ENCODE measurements at regions not wholly inside any gene's neighbourhood (a gene's known extent, or its start where the extent isn't known, plus 50 kb on each side); places are given as distances from the start of the nearest gene placed in this dataset.

DNA sequence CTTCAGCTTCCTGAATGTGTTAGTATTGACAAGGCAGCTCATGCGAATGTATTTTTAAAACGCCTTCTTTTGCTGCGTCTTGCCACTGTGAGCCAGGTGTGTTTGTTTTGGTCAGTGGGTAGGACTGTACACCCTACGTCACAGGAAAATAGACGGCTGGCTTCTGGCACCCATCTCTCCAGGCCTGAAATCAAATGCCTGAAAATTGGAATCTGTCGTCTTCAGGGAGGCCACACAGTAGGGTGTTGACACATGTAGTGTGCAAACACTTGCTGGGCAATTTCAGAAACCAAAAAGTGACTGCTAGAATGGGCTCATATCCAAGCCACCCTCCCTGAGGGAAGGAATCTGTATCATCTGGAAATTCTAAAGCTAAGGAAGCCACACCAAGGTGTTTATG is 209.3 kb downstream of the TTC8 start (continued):
- TF ChIP-seq, protein P1, sequence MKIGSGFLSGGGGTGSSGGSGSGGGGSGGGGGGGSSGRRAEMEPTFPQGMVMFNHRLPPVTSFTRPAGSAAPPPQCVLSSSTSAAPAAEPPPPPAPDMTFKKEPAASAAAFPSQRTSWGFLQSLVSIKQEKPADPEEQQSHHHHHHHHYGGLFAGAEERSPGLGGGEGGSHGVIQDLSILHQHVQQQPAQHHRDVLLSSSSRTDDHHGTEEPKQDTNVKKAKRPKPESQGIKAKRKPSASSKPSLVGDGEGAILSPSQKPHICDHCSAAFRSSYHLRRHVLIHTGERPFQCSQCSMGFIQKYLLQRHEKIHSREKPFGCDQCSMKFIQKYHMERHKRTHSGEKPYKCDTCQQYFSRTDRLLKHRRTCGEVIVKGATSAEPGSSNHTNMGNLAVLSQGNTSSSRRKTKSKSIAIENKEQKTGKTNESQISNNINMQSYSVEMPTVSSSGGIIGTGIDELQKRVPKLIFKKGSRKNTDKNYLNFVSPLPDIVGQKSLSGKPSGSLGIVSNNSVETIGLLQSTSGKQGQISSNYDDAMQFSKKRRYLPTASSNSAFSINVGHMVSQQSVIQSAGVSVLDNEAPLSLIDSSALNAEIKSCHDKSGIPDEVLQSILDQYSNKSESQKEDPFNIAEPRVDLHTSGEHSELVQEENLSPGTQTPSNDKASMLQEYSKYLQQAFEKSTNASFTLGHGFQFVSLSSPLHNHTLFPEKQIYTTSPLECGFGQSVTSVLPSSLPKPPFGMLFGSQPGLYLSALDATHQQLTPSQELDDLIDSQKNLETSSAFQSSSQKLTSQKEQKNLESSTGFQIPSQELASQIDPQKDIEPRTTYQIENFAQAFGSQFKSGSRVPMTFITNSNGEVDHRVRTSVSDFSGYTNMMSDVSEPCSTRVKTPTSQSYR (CRISPR knock-in tag; IDR thresholded peaks at IDR 0.05): no peak
- no peak for TF ChIP-seq ETV6 (CRISPR knock-in tag; IDR thresholded peaks at IDR 0.05)
- TF ChIP-seq, protein P2, sequence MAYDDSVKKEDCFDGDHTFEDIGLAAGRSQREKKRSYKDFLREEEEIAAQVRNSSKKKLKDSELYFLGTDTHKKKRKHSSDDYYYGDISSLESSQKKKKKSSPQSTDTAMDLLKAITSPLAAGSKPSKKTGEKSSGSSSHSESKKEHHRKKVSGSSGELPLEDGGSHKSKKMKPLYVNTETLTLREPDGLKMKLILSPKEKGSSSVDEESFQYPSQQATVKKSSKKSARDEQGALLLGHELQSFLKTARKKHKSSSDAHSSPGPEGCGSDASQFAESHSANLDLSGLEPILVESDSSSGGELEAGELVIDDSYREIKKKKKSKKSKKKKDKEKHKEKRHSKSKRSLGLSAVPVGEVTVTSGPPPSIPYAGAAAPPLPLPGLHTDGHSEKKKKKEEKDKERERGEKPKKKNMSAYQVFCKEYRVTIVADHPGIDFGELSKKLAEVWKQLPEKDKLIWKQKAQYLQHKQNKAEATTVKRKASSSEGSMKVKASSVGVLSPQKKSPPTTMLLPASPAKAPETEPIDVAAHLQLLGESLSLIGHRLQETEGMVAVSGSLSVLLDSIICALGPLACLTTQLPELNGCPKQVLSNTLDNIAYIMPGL (CRISPR knock-in tag; IDR thresholded peaks at IDR 0.05): no peak
- no peak for TF ChIP-seq ZNF423 (CRISPR knock-in tag; IDR thresholded peaks at IDR 0.05)
- TF ChIP-seq, protein P3, sequence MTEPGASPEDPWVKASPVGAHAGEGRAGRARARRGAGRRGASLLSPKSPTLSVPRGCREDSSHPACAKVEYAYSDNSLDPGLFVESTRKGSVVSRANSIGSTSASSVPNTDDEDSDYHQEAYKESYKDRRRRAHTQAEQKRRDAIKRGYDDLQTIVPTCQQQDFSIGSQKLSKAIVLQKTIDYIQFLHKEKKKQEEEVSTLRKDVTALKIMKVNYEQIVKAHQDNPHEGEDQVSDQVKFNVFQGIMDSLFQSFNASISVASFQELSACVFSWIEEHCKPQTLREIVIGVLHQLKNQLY (CRISPR knock-in tag; IDR thresholded peaks at IDR 0.05): no peak
- TF ChIP-seq, protein P4, sequence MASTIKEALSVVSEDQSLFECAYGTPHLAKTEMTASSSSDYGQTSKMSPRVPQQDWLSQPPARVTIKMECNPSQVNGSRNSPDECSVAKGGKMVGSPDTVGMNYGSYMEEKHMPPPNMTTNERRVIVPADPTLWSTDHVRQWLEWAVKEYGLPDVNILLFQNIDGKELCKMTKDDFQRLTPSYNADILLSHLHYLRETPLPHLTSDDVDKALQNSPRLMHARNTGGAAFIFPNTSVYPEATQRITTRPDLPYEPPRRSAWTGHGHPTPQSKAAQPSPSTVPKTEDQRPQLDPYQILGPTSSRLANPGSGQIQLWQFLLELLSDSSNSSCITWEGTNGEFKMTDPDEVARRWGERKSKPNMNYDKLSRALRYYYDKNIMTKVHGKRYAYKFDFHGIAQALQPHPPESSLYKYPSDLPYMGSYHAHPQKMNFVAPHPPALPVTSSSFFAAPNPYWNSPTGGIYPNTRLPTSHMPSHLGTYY (CRISPR knock-in tag; IDR thresholded peaks at IDR 0.05): no peak

DNA sequence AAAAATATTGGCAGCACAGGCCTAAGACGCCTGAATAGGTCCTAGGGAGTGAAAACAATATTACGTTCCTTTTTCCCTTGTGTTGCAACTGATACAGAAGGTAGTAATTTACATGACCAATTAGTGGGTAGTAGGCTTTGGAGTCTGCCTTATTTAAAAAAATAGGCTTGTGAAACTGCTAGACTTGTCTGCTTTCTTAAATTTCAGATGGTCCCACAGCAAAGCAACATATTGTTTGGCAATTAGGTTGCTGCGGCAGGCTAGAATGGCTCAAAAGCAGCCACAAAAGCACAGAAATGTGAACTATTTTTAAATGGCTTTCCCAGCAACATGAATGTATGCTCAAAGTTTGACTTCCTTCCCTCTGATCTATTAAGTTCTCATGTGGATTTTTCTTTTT is 211.9 kb downstream of the TTC8 start:
- DNase-seq (ENCODE audit: low spot score): no peak
- no peak for ATAC-seq
- CTCF ChIA-PET: no interaction called here
- POLR2A ChIA-PET: no interaction called here
- Mint-ChIP-seq H3K4me3 (no peak overlapping the region), H3K27me3 (ENCODE audit: low read depth) (peaks cover 18% of the 10 kb centered on the region), H3K27ac (no peak overlapping the region), H3K4me1 (peaks cover 13% of the 10 kb centered on the region), H3K36me3 (peaks cover 11% of the 10 kb centered on the region), H3K9me3 (peaks cover 23% of the 10 kb centered on the region)
- no peak for TF ChIP-seq ZNF671 (CRISPR knock-in tag; IDR thresholded peaks at IDR 0.05)
- no peak for TF ChIP-seq TP53 (CRISPR knock-in tag; IDR thresholded peaks at IDR 0.05)

DNA sequence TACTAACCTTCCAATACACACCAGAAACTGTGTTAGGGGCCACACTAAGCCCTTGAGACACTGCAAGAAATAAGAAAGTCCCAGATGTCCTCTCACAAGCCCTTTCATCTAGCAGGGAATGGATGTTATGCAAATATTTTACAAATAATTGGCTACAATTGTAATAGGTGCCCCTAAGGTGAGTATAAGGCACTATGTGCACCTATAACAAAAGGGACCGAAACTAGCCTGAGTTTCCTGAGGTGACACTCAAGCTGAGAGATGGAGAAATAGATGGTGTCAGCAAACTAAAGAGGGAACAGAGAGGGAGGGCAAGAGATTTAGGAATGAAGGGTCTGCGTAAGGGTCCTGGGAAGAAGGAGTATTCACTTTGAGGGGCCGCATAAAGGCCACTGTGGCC is 212.6 kb downstream of the TTC8 start:
- Mint-ChIP-seq H3K27ac (no peak overlapping the region), H3K36me3 (peaks cover 11% of the 10 kb centered on the region), H3K4me1 (peaks cover 15% of the 10 kb centered on the region), H3K4me3 (no peak overlapping the region), H3K27me3 (ENCODE audit: low read depth) (peaks cover 18% of the 10 kb centered on the region), H3K9me3 (peaks cover 22% of the 10 kb centered on the region)
- POLR2A ChIA-PET: no interaction called here
- TF ChIP-seq NFATC4 (CRISPR knock-in tag; IDR thresholded peaks at IDR 0.05): no peak
- TF ChIP-seq MXD4 (CRISPR knock-in tag; IDR thresholded peaks at IDR 0.05; ENCODE audit: borderline replicate concordance): no peak
- TF ChIP-seq ZNF232 (CRISPR knock-in tag; IDR thresholded peaks at IDR 0.05): no peak
- TF ChIP-seq, protein P5, sequence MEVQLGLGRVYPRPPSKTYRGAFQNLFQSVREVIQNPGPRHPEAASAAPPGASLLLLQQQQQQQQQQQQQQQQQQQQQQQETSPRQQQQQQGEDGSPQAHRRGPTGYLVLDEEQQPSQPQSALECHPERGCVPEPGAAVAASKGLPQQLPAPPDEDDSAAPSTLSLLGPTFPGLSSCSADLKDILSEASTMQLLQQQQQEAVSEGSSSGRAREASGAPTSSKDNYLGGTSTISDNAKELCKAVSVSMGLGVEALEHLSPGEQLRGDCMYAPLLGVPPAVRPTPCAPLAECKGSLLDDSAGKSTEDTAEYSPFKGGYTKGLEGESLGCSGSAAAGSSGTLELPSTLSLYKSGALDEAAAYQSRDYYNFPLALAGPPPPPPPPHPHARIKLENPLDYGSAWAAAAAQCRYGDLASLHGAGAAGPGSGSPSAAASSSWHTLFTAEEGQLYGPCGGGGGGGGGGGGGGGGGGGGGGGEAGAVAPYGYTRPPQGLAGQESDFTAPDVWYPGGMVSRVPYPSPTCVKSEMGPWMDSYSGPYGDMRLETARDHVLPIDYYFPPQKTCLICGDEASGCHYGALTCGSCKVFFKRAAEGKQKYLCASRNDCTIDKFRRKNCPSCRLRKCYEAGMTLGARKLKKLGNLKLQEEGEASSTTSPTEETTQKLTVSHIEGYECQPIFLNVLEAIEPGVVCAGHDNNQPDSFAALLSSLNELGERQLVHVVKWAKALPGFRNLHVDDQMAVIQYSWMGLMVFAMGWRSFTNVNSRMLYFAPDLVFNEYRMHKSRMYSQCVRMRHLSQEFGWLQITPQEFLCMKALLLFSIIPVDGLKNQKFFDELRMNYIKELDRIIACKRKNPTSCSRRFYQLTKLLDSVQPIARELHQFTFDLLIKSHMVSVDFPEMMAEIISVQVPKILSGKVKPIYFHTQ (CRISPR knock-in tag; IDR thresholded peaks at IDR 0.05): no peak
- no peak for TF ChIP-seq TCF7 (CRISPR knock-in tag; IDR thresholded peaks at IDR 0.05; ENCODE audit: low read depth)
- TF ChIP-seq, protein P6, sequence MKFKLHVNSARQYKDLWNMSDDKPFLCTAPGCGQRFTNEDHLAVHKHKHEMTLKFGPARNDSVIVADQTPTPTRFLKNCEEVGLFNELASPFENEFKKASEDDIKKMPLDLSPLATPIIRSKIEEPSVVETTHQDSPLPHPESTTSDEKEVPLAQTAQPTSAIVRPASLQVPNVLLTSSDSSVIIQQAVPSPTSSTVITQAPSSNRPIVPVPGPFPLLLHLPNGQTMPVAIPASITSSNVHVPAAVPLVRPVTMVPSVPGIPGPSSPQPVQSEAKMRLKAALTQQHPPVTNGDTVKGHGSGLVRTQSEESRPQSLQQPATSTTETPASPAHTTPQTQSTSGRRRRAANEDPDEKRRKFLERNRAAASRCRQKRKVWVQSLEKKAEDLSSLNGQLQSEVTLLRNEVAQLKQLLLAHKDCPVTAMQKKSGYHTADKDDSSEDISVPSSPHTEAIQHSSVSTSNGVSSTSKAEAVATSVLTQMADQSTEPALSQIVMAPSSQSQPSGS (CRISPR knock-in tag; IDR thresholded peaks at IDR 0.05; ENCODE audit: borderline replicate concordance, low read depth): no peak
- TF ChIP-seq, protein P7, sequence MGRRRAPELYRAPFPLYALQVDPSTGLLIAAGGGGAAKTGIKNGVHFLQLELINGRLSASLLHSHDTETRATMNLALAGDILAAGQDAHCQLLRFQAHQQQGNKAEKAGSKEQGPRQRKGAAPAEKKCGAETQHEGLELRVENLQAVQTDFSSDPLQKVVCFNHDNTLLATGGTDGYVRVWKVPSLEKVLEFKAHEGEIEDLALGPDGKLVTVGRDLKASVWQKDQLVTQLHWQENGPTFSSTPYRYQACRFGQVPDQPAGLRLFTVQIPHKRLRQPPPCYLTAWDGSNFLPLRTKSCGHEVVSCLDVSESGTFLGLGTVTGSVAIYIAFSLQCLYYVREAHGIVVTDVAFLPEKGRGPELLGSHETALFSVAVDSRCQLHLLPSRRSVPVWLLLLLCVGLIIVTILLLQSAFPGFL (CRISPR knock-in tag; IDR thresholded peaks at IDR 0.05; ENCODE audit: borderline replicate concordance): no peak
- TF ChIP-seq TEAD1 (CRISPR knock-in tag; IDR thresholded peaks at IDR 0.05): no peak
- TF ChIP-seq, protein P8, sequence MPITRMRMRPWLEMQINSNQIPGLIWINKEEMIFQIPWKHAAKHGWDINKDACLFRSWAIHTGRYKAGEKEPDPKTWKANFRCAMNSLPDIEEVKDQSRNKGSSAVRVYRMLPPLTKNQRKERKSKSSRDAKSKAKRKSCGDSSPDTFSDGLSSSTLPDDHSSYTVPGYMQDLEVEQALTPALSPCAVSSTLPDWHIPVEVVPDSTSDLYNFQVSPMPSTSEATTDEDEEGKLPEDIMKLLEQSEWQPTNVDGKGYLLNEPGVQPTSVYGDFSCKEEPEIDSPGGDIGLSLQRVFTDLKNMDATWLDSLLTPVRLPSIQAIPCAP (CRISPR knock-in tag; IDR thresholded peaks at IDR 0.05): no peak
- no peak for TF ChIP-seq CREM (CRISPR knock-in tag; IDR thresholded peaks at IDR 0.05)
- TF ChIP-seq CREB1 (CRISPR knock-in tag; IDR thresholded peaks at IDR 0.05): no peak
- TF ChIP-seq FOXJ3 (CRISPR knock-in tag; IDR thresholded peaks at IDR 0.05; ENCODE audit: borderline replicate concordance): no peak
- no peak for DNase-seq (ENCODE audit: low spot score)
- ATAC-seq: no peak
- CTCF ChIA-PET: no interaction called here
